HepG2 (cell line): ENCODE measurements at regions not wholly inside any gene's neighbourhood (a gene's known extent, or its start where the extent isn't known, plus 50 kb on each side); places are given as distances from the start of the nearest gene placed in this dataset.

ENCODE experiments used
- ATF3 ChIP-seq: sonication (generic); formaldehyde crosslinking; IDR thresholded peaks from 2 replicates; pipeline ENCODE4 v1.4.0; 2020; ENCODE audit warnings: missing genetic modification reagents
- CC2D1A ChIP-seq: sonication (generic); formaldehyde crosslinking; IDR thresholded peaks from 2 replicates; pipeline ENCODE4 v1.8.1; 2023; ENCODE audit warnings: mild to moderate bottlenecking, missing genetic modification reagents
- CTCF ChIP-seq: sonication (generic); formaldehyde crosslinking; IDR thresholded peaks from 2 replicates; pipeline ENCODE4 v1.5.0; 2020; ENCODE audit warnings: mild to moderate bottlenecking, missing genetic modification reagents, moderate library complexity
- FOXM1 ChIP-seq: sonication (generic); formaldehyde crosslinking; IDR thresholded peaks from 2 replicates; pipeline ENCODE4 v1.5.0; 2020; ENCODE audit warnings: missing genetic modification reagents
- HNRNPH1 ChIP-seq: fragments of 200-400 bp; formaldehyde crosslinking; optimal IDR thresholded peaks from 2 replicates; pipeline ENCODE3; 2017; ENCODE audit warnings: mild to moderate bottlenecking, low read depth, low read length
- PRDM10 ChIP-seq: sonication (generic); formaldehyde crosslinking; IDR thresholded peaks from 2 replicates; pipeline ENCODE4 v1.4.0; 2020; ENCODE audit warnings: low read depth, missing genetic modification reagents
- RFXAP ChIP-seq: sonication (generic); formaldehyde crosslinking; IDR thresholded peaks from 2 replicates; pipeline ENCODE4 v1.4.0; 2020; ENCODE audit warnings: missing genetic modification reagents, borderline replicate concordance
- TEAD2 ChIP-seq: sonication (generic); formaldehyde crosslinking; IDR thresholded peaks from 2 replicates; pipeline ENCODE4 v1.9.0; 2021; ENCODE audit warnings: missing genetic modification reagents
- ZNF576 ChIP-seq: sonication (generic); formaldehyde crosslinking; IDR thresholded peaks from 2 replicates; pipeline ENCODE4 v1.4.0; 2020; ENCODE audit warnings: mild to moderate bottlenecking, missing genetic modification reagents
- ZNF577 ChIP-seq: sonication (generic); formaldehyde crosslinking; IDR thresholded peaks from 2 replicates; pipeline ENCODE4 v1.4.0; 2020; ENCODE audit warnings: mild to moderate bottlenecking, low read depth, missing genetic modification reagents, borderline replicate concordance
- ZNF615 ChIP-seq: sonication (generic); formaldehyde crosslinking; IDR thresholded peaks from 2 replicates; pipeline ENCODE4 v1.5.0; 2020; ENCODE audit warnings: mild to moderate bottlenecking, missing genetic modification reagents, borderline replicate concordance
- ZNF841 ChIP-seq: sonication (generic); formaldehyde crosslinking; IDR thresholded peaks from 2 replicates; pipeline ENCODE4 v1.8.1; 2023; ENCODE audit warnings: missing genetic modification reagents, borderline replicate concordance

- TF ChIP-seq ATF3 (CRISPR knock-in tag) = no peak
- no peak for TF ChIP-seq ZNF576 (CRISPR knock-in tag)
- TF ChIP-seq CC2D1A (CRISPR knock-in tag) = no peak
- no peak for TF ChIP-seq RFXAP (CRISPR knock-in tag)
- no peak for TF ChIP-seq ZNF615 (CRISPR knock-in tag)
- TF ChIP-seq HNRNPH1 = no peak
- TF ChIP-seq ZNF577 (CRISPR knock-in tag) = no peak
- TF ChIP-seq TEAD2 (CRISPR knock-in tag) = no peak
- no peak for TF ChIP-seq CTCF (CRISPR knock-in tag)
- TF ChIP-seq FOXM1 (CRISPR knock-in tag) = no peak
- TF ChIP-seq ZNF841 (CRISPR knock-in tag) = no peak
- TF ChIP-seq PRDM10 (CRISPR knock-in tag) = no peak
These were observed 403.4 kb upstream of the MMADHC start for GRCh38 chr2:149990965-149991364.
